ENCODE measurements at regions not wholly inside any gene's neighbourhood (a gene's known extent, or its start where the extent isn't known, plus 50 kb on each side); places are given as distances from the start of the nearest gene placed in this dataset.

DNA sequence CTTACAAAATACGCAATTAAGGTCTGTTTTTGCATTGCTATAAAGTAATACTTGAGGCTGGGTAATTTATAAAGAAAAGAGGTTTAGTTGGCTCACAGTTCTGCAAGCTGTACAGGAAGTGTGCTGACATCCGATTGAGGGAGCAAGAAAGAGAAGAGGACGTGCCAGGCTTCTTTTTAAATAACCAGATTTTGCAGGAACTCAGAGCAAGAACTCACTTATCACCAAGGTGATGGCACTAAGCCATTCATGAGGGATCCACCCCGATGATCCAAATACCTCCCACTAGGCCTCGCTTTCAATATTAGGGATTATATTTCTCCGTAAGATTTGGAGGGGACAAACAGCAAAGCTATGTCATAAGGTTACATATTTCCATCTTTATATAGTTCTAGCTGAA, 456.7 kb downstream of the GLUD2 start:
- Mint-ChIP-seq H3K9me3 (ENCODE audit: low read depth, unreplicated experiment) (no peaks in the 10 kb centered on the region), H3K27ac (ENCODE audit: unreplicated experiment) (no peak overlapping the region), H3K4me3 (ENCODE audit: low read depth, unreplicated experiment) (no peak overlapping the region), H3K4me1 (ENCODE audit: low read depth, unreplicated experiment) (no peaks in the 10 kb centered on the region), H3K27me3 (ENCODE audit: unreplicated experiment) (no peaks in the 10 kb centered on the region), H3K36me3 (ENCODE audit: insufficient read depth, unreplicated experiment) (no peaks in the 10 kb centered on the region)
- intact Hi-C loops (cut with micrococcal nuclease; ENCODE audit: unreplicated experiment), result no loop called here
- BruUV-seq (replicated peaks), result no TSS peak
- DNase-seq, result no peak
- CTCF ChIA-PET, result no interaction called here
- TF ChIP-seq, protein P1, sequence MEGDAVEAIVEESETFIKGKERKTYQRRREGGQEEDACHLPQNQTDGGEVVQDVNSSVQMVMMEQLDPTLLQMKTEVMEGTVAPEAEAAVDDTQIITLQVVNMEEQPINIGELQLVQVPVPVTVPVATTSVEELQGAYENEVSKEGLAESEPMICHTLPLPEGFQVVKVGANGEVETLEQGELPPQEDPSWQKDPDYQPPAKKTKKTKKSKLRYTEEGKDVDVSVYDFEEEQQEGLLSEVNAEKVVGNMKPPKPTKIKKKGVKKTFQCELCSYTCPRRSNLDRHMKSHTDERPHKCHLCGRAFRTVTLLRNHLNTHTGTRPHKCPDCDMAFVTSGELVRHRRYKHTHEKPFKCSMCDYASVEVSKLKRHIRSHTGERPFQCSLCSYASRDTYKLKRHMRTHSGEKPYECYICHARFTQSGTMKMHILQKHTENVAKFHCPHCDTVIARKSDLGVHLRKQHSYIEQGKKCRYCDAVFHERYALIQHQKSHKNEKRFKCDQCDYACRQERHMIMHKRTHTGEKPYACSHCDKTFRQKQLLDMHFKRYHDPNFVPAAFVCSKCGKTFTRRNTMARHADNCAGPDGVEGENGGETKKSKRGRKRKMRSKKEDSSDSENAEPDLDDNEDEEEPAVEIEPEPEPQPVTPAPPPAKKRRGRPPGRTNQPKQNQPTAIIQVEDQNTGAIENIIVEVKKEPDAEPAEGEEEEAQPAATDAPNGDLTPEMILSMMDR (IDR thresholded peaks at IDR 0.05; ENCODE audit: unreplicated experiment), result no peak

DNA sequence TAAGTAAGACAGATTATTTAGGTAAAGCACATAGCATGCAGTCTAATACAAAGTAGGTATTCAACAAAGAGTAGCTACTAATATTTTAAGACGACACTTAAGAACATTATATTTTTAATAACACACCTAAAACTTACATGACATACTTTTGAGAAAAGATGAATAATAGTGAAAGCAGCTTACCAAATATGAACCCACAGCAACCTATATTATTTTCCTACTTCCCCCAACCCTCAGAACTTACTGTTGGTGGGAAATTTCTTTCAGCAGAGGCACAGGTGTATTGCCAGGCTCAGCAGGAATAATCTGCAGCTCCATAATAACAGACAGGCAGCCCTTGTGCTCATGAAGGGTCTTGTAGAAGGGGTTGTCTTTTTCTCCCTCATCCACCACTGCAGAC, 498.9 kb downstream of the GLUD2 start:
- H3K27ac Mint-ChIP-seq (ENCODE audit: unreplicated experiment), result no peak overlapping the region
- CTCF ChIA-PET, result no interaction called here
- H3K4me1 Mint-ChIP-seq (ENCODE audit: low read depth, unreplicated experiment), result no peaks in the 10 kb centered on the region
- intact Hi-C loops (cut with micrococcal nuclease; ENCODE audit: unreplicated experiment), result no loop called here
- H3K4me3 Mint-ChIP-seq (ENCODE audit: low read depth, unreplicated experiment), result no peak overlapping the region
- no peaks in the 10 kb centered on the region for H3K9me3 Mint-ChIP-seq (ENCODE audit: low read depth, unreplicated experiment)
- no peaks in the 10 kb centered on the region for H3K36me3 Mint-ChIP-seq (ENCODE audit: insufficient read depth, unreplicated experiment)
- no peaks in the 10 kb centered on the region for H3K27me3 Mint-ChIP-seq (ENCODE audit: unreplicated experiment)
- no TSS peak for BruUV-seq (replicated peaks)
- TF ChIP-seq, protein P1 (IDR thresholded peaks at IDR 0.05; ENCODE audit: unreplicated experiment), result no peak
- DNase-seq, result no peak

DNA sequence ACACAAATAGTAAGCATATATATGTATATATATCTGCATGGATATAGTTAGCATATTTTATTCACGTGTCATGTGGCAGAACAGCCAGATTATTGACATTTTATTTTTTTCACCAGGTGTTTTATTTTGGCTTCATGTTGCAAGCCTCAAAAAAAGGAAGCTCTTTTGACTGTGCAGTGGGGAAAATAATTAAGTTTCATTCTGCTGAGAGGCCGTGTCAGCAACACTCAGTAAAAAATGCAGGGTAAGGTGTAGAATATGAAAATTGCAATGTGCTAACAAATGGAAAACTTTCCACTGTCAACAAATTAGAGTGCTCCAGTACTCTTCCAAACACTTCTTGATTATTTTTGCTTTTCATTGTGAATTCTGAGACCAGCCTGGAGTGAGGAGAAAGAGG, 511.5 kb downstream of the GLUD2 start:
- intact Hi-C loops (cut with micrococcal nuclease; ENCODE audit: unreplicated experiment), result no loop called here
- Mint-ChIP-seq H3K27ac (ENCODE audit: unreplicated experiment) (no peak overlapping the region), H3K9me3 (ENCODE audit: low read depth, unreplicated experiment) (no peaks in the 10 kb centered on the region), H3K27me3 (ENCODE audit: unreplicated experiment) (no peaks in the 10 kb centered on the region), H3K4me3 (ENCODE audit: low read depth, unreplicated experiment) (no peak overlapping the region), H3K36me3 (ENCODE audit: insufficient read depth, unreplicated experiment) (no peaks in the 10 kb centered on the region), H3K4me1 (ENCODE audit: low read depth, unreplicated experiment) (no peaks in the 10 kb centered on the region)
- no peak for DNase-seq
- TF ChIP-seq, protein P1 (IDR thresholded peaks at IDR 0.05; ENCODE audit: unreplicated experiment), result no peak
- BruUV-seq (replicated peaks), result no TSS peak
- CTCF ChIA-PET, result no interaction called here

DNA sequence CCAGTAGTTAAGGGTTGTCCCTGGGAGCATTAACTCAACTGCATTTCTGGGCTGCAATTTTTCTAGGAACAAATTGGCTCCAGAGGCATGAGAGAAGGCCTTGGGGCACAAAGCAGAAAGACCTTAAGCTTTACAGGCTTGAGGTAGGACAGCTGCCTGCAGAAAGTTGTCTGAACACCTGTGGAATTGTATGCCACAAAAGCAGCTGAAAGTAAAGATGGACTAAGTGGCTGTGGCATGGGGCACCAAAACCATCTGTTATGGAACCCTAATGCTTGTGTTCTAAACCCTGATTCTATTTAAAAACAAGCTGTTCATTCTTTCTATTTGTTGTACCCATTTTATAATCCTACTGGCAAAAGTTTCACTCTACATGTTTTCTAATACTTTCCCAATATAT, 515.2 kb downstream of the GLUD2 start:
- Mint-ChIP-seq H3K27ac (ENCODE audit: unreplicated experiment) (no peak overlapping the region), H3K9me3 (ENCODE audit: low read depth, unreplicated experiment) (no peaks in the 10 kb centered on the region), H3K27me3 (ENCODE audit: unreplicated experiment) (no peaks in the 10 kb centered on the region), H3K4me3 (ENCODE audit: low read depth, unreplicated experiment) (no peak overlapping the region), H3K4me1 (ENCODE audit: low read depth, unreplicated experiment) (no peaks in the 10 kb centered on the region), H3K36me3 (ENCODE audit: insufficient read depth, unreplicated experiment) (no peaks in the 10 kb centered on the region)
- DNase-seq, result no peak
- no TSS peak for BruUV-seq (replicated peaks)
- intact Hi-C loops (cut with micrococcal nuclease; ENCODE audit: unreplicated experiment), result no loop called here
- TF ChIP-seq, protein P1 (IDR thresholded peaks at IDR 0.05; ENCODE audit: unreplicated experiment), result no peak
- CTCF ChIA-PET, result interaction anchor here (0.7 kb wide), 1 partner anchor 228 kb away, joined by 4 read pairs; no protein-coding TSS in a partner anchor

DNA sequence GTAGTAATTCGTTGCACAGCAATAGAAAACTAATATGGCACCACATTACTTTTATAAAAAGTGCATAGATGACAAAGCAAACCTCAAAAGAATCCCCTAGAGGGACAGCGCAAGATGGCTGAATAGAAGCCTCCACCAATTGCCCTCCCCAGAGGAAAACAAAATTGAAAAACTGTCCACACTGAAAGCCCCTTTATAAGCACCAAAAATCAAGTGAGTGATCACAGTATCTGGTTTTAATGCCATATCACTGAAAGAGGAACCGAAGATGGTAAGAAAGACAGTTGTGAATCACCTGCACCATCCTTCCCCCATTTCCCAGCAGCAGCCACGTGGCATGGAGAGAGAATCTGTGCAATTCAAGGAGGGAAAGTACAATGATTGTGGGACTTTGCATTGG, 522.2 kb downstream of the GLUD2 start:
- Mint-ChIP-seq H3K9me3 (ENCODE audit: low read depth, unreplicated experiment) (no peaks in the 10 kb centered on the region), H3K4me1 (ENCODE audit: low read depth, unreplicated experiment) (no peaks in the 10 kb centered on the region), H3K27ac (ENCODE audit: unreplicated experiment) (no peak overlapping the region), H3K36me3 (ENCODE audit: insufficient read depth, unreplicated experiment) (no peaks in the 10 kb centered on the region), H3K4me3 (ENCODE audit: low read depth, unreplicated experiment) (no peak overlapping the region), H3K27me3 (ENCODE audit: unreplicated experiment) (no peaks in the 10 kb centered on the region)
- DNase-seq, result no peak
- no TSS peak for BruUV-seq (replicated peaks)
- CTCF ChIA-PET, result no interaction called here
- TF ChIP-seq, protein P1 (IDR thresholded peaks at IDR 0.05; ENCODE audit: unreplicated experiment), result no peak
- intact Hi-C loops (cut with micrococcal nuclease; ENCODE audit: unreplicated experiment), result no loop called here
